Suppressor macrophage treated with lipopolysaccharide for 1 hour (primary cell): ENCODE measurements at regions not wholly inside any gene's neighbourhood (a gene's known extent, or its start where the extent isn't known, plus 50 kb on each side); places are given as distances from the start of the nearest gene placed in this dataset.

Experiments
- DNase-seq, 3 donors: peaks; one replicate each; pipeline ENCODE4 v3.0.0-alpha.2; 2020 to 2022

- DNase-seq, result no peak
Observed at GRCh38 chr5:4356201-4356600, 760.6 kb downstream of the IRX1 start.

DNA sequence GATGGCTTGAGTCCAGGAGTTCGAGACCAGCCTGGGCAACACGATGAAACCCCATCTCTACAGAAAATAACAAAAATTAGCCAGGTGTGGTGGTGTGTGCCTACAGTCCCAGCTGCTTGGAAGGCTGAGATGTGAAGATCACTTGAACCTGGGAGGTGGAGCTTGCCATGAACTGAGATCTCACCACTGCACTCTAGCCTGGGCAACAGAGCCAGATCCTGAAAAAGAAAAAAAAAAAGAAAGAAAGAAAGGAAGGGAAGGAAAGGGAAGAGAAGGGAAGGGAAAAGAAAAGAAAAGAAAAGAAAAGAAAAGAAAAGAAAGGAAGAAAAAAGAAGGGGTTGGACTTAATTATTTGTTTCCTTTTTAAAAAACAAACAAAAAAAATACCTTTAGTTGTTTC is 764.2 kb downstream of the IRX1 start:
- no peak for DNase-seq

DNA sequence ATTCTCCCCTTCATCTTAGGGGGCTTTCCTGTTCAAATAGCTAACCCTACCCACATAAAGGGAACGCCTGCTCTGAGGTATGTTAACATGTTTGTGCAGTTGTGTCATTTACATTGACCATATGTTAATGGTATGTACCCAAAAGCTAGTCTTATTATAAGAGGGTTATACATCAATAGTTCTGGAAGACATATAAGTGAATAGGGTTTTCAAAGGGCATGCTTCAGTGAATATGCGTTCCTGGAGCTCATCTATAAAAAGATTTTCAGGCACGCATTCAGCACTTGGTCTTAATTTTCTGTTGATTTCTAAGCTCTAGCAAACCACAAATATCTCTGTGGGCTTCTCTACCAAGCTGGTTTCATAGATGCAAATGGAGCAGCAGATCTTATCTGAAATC is 766.1 kb downstream of the IRX1 start:
- no peak for DNase-seq

DNA sequence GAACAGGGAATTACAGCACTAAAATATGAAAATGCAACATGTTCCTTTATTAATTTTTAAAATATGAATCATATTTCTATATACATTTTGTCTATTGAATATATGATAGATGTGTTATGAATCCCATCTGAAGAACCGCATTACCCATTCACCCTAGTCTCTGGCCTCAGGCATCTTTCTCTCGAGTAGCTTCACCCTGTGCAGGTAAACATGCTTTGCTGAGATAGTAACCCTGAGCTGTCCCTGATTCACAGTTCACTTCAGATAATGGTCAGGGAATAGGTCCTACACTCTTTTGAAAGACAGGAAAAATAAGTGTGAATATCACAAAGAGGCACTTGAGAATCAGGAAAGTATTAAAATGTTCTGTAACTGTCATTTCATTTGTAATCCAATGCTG is 766.8 kb downstream of the IRX1 start:
- DNase-seq, result no peak

- no peak for DNase-seq
Observed at GRCh38 chr5:4363045-4363444, 767.4 kb downstream of the IRX1 start.

- no peak for DNase-seq
Observed at GRCh38 chr5:4366628-4367027, 771.0 kb downstream of the IRX1 start.

DNA sequence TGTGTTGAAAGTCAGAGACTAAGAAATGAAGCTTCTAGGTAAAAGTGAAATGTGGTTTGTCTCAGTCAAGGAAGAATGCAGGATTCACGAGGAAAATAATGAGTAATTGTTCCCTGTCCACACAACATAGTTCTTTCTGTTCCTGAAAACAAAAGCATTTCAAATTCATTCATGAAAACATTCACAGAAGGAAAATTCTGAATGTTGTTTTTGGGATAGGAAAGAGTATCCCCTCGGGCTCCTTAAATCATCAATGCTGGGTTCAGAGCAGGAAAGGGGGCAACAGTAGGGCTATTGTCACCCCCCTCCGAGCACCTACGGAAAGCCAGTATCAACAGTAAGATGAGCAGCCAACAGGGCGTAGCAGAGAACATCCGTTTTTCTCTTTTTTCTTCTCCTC is 769.9 kb upstream of the ADAMTS16 start:
- no peak for DNase-seq

DNA sequence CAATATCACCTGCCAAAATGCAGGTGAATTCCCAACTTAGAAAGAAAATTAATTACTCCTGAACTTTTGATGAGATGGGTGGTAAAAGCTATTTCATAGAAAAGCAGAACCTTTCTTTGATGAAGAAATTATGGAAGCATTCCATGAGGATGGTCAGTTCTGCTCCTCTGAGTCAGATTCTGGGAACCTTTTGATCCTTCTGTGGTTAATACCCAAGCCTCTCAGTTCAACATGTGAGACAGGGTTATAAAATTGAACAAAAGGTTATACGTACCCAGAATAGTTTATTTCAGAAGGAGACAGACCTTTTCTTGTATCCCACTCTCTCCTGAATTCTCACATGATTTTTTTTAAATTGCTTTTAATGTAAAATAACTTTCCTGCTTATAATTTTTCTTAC is 767.6 kb upstream of the ADAMTS16 start:
- DNase-seq, result no peak

DNA sequence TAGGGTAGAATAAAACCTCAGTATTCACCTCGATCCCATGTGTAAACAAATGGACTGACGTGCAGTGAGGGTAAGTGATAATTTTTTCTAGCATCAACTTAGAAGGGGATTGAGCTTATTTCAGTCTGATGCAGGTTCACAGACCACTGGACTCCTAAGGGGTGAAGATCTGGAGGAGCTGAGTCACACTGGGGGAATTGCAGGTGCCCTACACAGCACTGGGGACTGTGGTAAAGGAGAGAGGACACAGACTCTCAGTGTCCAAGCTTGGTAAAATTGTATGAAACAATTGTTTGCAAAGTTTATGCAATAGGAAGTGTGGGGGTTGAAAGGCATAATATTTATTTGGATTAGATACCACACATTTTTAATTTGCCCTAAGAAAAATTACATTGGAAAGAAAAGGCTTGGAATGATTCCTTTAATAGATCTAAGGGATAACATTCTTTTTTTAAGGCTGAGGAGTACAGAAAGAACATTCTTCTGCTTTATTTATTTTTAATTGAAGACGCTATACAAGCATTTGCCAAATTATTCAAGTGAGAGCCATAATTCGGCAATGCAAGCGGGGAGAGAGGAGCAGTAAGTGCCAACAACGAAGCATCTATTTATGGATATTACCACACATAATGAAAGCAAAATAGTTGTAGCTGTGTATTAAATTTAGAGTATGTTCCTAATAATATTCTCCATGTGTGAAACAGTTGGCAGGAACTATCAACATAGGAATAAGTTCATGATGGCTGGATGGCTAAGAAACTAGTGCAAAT is 766.9 kb upstream of the ADAMTS16 start:
- DNase-seq, result no peak

DNA sequence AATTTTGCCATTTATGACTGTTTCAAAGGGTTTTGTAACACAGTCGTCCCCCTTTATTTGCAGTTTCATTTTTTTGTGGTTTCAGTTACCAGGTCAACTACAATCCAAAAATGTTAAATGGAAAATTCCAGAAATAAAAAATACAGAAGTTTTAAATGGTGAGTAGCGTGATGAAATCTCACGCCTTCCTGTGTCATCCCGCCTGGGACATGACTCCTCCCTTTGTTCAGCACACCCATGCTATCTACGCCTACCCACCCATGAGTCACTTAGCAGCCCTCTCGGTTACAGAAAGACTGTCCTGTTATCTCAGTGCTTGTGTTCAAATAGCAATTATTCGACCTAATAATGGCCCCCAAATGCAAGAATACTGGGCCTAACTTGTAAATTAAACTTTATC is 765.3 kb upstream of the ADAMTS16 start:
- no peak for DNase-seq

GRCh38 chr5:4375640-4376039 is 764.5 kb upstream of the ADAMTS16 start:
- no peak for DNase-seq

DNA sequence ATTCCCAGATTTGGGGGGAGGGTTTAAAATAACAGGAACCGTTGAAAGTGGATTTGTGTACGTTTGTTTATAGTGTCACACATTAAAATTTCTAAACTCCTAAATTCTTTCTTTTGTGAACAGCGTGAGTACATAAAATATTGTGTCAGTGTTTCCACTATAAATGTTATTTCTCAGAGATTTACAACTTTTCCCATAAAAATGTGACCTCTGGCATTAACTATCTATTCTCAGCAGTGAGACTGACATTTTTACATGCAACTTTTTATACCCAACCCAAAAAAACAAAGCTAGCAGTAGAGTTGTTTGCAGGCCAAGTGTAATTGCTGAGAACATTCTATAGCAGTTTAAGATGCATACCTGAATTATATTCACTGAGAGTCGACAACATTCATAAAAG is 757.0 kb upstream of the ADAMTS16 start:
- no peak for DNase-seq

DNA sequence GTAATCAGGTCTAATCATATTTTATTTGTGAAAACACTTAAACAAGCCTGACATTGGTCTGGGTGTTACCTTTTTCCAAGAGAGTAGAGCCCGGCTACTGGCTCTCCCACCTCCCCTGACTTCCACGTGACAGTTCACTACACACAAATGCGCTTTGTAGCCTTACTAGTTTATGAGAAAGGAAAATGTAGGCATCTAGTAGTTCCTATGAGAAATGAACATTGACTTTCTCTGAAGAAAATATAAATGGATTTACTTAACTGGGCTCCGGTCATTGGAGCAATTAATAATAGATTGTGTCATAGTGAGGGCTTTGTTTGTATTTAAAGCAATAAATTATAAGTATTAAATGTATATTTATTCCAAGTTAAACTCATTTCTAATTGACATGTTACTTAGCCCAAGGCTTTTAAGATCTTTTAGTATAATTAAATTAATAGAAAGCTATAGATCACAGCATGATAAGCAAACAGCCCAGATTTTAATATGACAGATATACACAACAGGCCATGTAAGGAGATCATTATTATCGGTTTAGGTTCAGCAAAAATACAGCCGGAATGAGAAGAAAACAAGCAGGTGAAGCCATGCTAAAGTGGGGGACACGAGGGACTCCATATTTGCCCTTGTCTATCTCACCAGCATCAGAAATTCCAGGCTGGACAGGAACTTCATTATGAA is 756.5 kb upstream of the ADAMTS16 start:
- no peak for DNase-seq

- no peak for DNase-seq
Observed at GRCh38 chr5:4384649-4385048, 755.5 kb upstream of the ADAMTS16 start.

- DNase-seq, result no peak
Observed at GRCh38 chr5:4386152-4386551, 754.0 kb upstream of the ADAMTS16 start.

DNA sequence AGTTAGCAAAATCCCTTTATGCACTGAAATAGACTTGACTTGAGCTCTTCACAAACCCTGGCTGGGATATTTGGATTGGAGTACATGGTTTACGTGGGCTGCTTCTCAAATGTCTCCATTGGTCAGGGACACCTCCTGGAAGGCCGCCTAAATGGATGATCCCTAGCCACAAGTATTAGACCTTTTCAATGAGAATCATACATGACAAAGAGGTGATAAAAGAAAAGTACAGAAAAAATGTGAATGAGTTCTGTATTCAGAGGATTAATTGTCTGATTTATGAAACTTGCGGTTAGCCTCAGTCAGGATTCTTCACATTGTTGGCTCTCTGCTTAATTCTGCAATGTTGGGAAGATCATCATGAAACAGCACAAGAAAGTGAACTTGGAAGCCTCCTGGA is 752.8 kb upstream of the ADAMTS16 start:
- no peak for DNase-seq

DNA sequence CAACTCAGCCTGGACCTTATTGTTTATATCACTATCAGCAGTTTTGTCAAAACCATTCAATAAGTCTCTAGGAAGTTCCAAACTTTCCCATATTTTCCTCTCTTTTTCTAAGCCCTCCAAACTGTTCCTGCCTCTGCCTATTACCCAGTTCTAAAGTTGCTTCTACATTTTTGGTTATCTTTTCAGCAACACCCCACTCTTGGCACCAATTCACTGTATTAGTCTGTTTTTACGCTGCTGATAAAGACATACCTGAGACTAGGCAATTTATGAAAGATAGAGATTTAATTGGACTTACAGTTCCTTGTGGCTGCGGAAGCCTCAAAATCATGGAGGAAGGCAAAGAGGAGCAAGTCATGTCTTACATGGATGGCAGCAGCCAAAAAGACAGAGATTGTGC is 744.4 kb upstream of the ADAMTS16 start:
- no peak for DNase-seq

GRCh38 chr5:4405614-4406219 is 734.4 kb upstream of the ADAMTS16 start:
- no peak for DNase-seq

GRCh38 chr5:4410151-4410550 is 730.0 kb upstream of the ADAMTS16 start:
- no peak for DNase-seq

DNA sequence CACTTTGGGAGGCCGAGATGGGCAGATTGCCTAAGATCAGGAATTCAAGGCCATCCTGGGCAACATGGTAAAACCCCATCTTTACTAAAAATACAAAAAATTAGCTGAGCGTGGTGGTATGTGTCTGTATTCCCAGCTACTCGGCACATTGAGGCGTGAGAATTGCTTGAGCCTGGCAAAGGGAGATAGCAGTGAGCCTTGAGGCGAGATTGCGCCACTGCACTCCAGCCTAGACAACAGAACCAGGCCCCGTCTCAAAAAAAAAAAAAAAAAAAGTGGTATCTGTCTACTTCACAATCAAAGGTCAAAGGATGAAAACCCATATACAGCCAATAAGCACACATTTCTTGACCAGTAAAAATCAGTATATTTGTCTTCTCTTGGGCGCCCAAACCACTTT is 728.5 kb upstream of the ADAMTS16 start:
- no peak for DNase-seq

GRCh38 chr5:4413996-4414395 is 726.1 kb upstream of the ADAMTS16 start:
- no peak for DNase-seq

- DNase-seq, result no peak
Observed at GRCh38 chr5:4418084-4418483, 722.0 kb upstream of the ADAMTS16 start.

- no peak for DNase-seq
Observed at GRCh38 chr5:4419281-4419680, 720.8 kb upstream of the ADAMTS16 start.

- DNase-seq, result no peak
Observed at GRCh38 chr5:4420177-4420576, 720.0 kb upstream of the ADAMTS16 start.
